Muscle layer of colon (tissue), 2 donors: ENCODE measurements at regions not wholly inside any gene's neighbourhood (a gene's known extent, or its start where the extent isn't known, plus 50 kb on each side); places are given as distances from the start of the nearest gene placed in this dataset.
"Not testable (repeated sequence)": the region's sequence is repeated elsewhere in the genome, so short reads cannot be mapped to it uniquely, and the experiment has no call there.

ENCODE experiments used
- H3K27ac ChIP-seq: one replicate; pipeline ENCODE4 v1.7.0; 2013; ENCODE audit warnings: low read depth, mild to moderate bottlenecking, low read length, moderate library complexity
- H3K27me3 ChIP-seq, 2 donors: one replicate each; pipeline ENCODE4 v1.7.0; 2013; ENCODE audit warnings: low read length in 2 of 2, mild to moderate bottlenecking in 2 of 2; ENCODE audit not compliant: insufficient read depth in 2 of 2, control insufficient read depth in 1 of 2
- H3K36me3 ChIP-seq: one replicate; pipeline ENCODE4 v1.7.0; 2013; ENCODE audit warnings: mild to moderate bottlenecking, low read length; ENCODE audit not compliant: insufficient read depth
- H3K4me1 ChIP-seq: one replicate; pipeline ENCODE4 v1.7.0; 2013; ENCODE audit warnings: mild to moderate bottlenecking, low read length; ENCODE audit not compliant: insufficient read depth
- H3K4me3 ChIP-seq, 2 donors: one replicate each; pipeline ENCODE4 v1.7.0; 2013; ENCODE audit warnings: low read length in 2 of 2, low read depth in 1 of 2, mild to moderate bottlenecking in 1 of 2, moderate library complexity in 1 of 2
- H3K9ac ChIP-seq: one replicate; pipeline ENCODE4 v1.7.0; 2013; ENCODE audit warnings: low read length
- H3K9me3 ChIP-seq: one replicate; pipeline ENCODE4 v1.7.0; 2013; ENCODE audit warnings: mild to moderate bottlenecking, low read length
- donor health status: abdominal sarcoma.
- donor health status: Adenocarcinoma of cecum.

GRCh38 chr12:38118632-38119031 lies 197.9 kb upstream of the ALG10B start:
- H3K4me1 ChIP-seq, result no peaks in the 10 kb centered on the region
- no peaks in the 10 kb centered on the region for H3K27me3 ChIP-seq

DNA sequence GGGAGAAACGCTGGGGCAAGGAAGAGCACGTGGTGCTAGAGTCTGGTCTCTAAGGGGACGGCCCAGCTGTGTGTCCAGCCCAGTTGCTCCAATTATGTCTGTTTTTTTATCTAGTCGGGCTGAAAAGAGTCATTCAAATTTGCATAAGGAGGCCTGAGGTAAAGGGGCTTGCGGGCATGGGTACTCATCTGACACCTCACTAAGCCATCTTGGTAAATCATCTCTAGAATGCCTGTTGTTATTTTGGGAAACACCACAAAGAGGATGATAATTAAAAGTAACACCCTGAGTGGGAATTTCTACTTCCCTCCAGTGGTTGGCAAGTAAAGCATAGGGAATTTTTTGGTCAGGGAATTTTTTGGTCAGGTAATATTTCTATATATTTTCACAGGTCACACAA lies 196.1 kb upstream of the ALG10B start:
- Histone ChIP-seq H3K36me3 (no peaks in the 10 kb centered on the region), H3K27me3 (no peaks in the 10 kb centered on the region), H3K4me3 (no peak overlapping the region), H3K9ac (no peak overlapping the region), H3K4me1 (no peaks in the 10 kb centered on the region), H3K27ac (no peak overlapping the region), H3K9me3 (no peaks in the 10 kb centered on the region)

More at GRCh38 chr12:38118632-38119031, 197.9 kb upstream of the ALG10B start:
- no peaks in the 10 kb centered on the region for H3K36me3 ChIP-seq
- H3K27ac ChIP-seq, result no peak overlapping the region
- H3K4me3 ChIP-seq, result no peak overlapping the region
- H3K9ac ChIP-seq, result no peak overlapping the region
- no peaks in the 10 kb centered on the region for H3K9me3 ChIP-seq

DNA sequence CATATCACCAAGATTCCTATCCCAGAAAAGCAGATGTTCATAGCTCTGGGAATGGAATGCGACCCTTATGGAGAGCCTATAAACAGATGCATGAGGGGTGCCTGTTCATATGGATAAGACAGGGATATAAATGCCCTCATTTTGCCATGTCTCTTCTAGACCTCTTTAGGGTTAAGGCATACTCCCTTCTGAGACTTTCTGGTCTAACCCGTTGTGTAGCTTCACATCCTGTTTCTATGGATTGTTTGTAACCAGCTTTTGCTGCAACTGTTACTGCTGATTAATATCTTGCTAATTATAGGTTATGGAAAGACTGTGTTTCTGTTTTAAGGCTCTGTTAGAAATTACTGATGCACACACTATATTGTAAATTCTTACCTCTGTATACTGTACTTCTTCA lies 193.5 kb upstream of the ALG10B start:
- H3K27ac ChIP-seq, H3K4me3 ChIP-seq, H3K9me3 ChIP-seq, H3K27me3 ChIP-seq, H3K9ac ChIP-seq, H3K4me1 ChIP-seq, H3K36me3 ChIP-seq: not testable (repeated sequence)

- Histone ChIP-seq H3K4me3 (no peak overlapping the region), H3K27ac (no peak overlapping the region), H3K9me3 (no peaks in the 10 kb centered on the region), H3K27me3 (no peaks in the 10 kb centered on the region), H3K9ac (no peak overlapping the region), H3K36me3 (no peaks in the 10 kb centered on the region), H3K4me1 (no peaks in the 10 kb centered on the region)
Observed at GRCh38 chr12:38123566-38124246, 192.9 kb upstream of the ALG10B start.

- Histone ChIP-seq H3K9ac (no peak overlapping the region), H3K27me3 (no peaks in the 10 kb centered on the region), H3K27ac (no peak overlapping the region), H3K4me1 (no peaks in the 10 kb centered on the region), H3K36me3 (no peaks in the 10 kb centered on the region), H3K4me3 (no peak overlapping the region), H3K9me3 (no peaks in the 10 kb centered on the region)
Observed at GRCh38 chr12:38124247-38125012, 192.1 kb upstream of the ALG10B start.

GRCh38 chr12:38132139-38132538 lies 184.4 kb upstream of the ALG10B start:
- no peaks in the 10 kb centered on the region for H3K4me1 ChIP-seq
- no peak overlapping the region for H3K27ac ChIP-seq
- H3K9me3 ChIP-seq, result no peaks in the 10 kb centered on the region
- H3K36me3 ChIP-seq, result no peaks in the 10 kb centered on the region
- H3K9ac ChIP-seq, result no peak overlapping the region
- no peak overlapping the region for H3K4me3 ChIP-seq
- no peaks in the 10 kb centered on the region for H3K27me3 ChIP-seq

- Histone ChIP-seq H3K27me3 (peaks cover 5% of the 10 kb centered on the region in 2 donors), H3K4me1 (peaks cover 4% of the 10 kb centered on the region), H3K36me3 (no peaks in the 10 kb centered on the region), H3K9me3 (no peaks in the 10 kb centered on the region), H3K27ac (no peak overlapping the region), H3K9ac (no peak overlapping the region), H3K4me3 (no peak overlapping the region)
Observed at GRCh38 chr12:38137287-38137686, 179.3 kb upstream of the ALG10B start.

DNA sequence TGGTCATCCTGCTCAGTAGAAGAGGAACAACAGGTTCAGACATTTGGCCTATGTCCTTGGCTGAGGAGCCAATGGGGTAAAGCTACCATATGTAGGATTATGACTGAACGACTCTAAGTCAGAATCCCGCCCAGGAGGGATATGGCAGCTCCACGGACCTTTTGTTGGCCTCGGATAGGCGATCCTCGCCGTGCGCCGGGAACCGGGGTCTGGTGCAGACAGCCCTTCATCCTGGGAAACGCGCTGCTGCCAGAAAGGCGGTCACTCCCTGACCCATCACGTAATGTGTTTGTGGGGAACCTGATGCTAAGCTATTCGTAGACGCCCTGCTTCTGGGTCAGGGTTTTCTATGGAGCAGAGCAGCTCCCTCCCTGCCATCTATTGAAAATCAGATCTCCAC lies 178.9 kb upstream of the ALG10B start:
- no peak overlapping the region for H3K4me3 ChIP-seq
- peaks cover 5% of the 10 kb centered on the region in 2 donors for H3K27me3 ChIP-seq
- H3K9me3 ChIP-seq, result no peaks in the 10 kb centered on the region
- no peak overlapping the region for H3K27ac ChIP-seq
- no peaks in the 10 kb centered on the region for H3K36me3 ChIP-seq
- H3K9ac ChIP-seq, result no peak overlapping the region
- peaks cover 4% of the 10 kb centered on the region for H3K4me1 ChIP-seq

GRCh38 chr12:38138225-38139221 lies 178.1 kb upstream of the ALG10B start:
- H3K27ac ChIP-seq, result no peak overlapping the region
- H3K9ac ChIP-seq, result no peak overlapping the region
- H3K9me3 ChIP-seq, result no peaks in the 10 kb centered on the region
- H3K36me3 ChIP-seq, result no peaks in the 10 kb centered on the region
- peak overlapping the region; percentile 22 to 61 for H3K4me3 ChIP-seq
- H3K27me3 ChIP-seq, result peaks cover 5% of the 10 kb centered on the region in 2 donors
- peaks cover 4% of the 10 kb centered on the region for H3K4me1 ChIP-seq

GRCh38 chr12:38139456-38139855 lies 177.1 kb upstream of the ALG10B start:
- H3K4me3 ChIP-seq, result no peak overlapping the region
- no peaks in the 10 kb centered on the region for H3K36me3 ChIP-seq
- no peaks in the 10 kb centered on the region for H3K9me3 ChIP-seq
- H3K27me3 ChIP-seq, result peaks cover 5% of the 10 kb centered on the region in 2 donors
- peaks cover 4% of the 10 kb centered on the region for H3K4me1 ChIP-seq
- no peak overlapping the region for H3K27ac ChIP-seq
- no peak overlapping the region for H3K9ac ChIP-seq

GRCh38 chr12:38141239-38141638 lies 175.3 kb upstream of the ALG10B start:
- H3K27me3 ChIP-seq, result peaks cover 5% of the 10 kb centered on the region in 2 donors
- H3K4me1 ChIP-seq, result peaks cover 4% of the 10 kb centered on the region
- no peak overlapping the region for H3K27ac ChIP-seq
- H3K9me3 ChIP-seq, result no peaks in the 10 kb centered on the region
- H3K9ac ChIP-seq, result no peak overlapping the region
- no peak overlapping the region for H3K4me3 ChIP-seq
- no peaks in the 10 kb centered on the region for H3K36me3 ChIP-seq
